HG02943 (cell line): ENCODE measurements at regions not wholly inside any gene's neighbourhood (a gene's known extent, or its start where the extent isn't known, plus 50 kb on each side); places are given as distances from the start of the nearest gene placed in this dataset.

Source experiments
- ATAC-seq: cut with Tn5 transposase; IDR thresholded peaks from one replicate; pipeline ENCODE4 v1.9.1; 2021; ENCODE audit warnings: mild to moderate bottlenecking, low read depth, moderate library complexity; ENCODE audit not compliant: unreplicated experiment

GRCh38 chr6:15023018-15023417 is 222.9 kb upstream of the JARID2 start:
- ATAC-seq: peak; percentile 23

GRCh38 chr6:15023448-15023847 is 222.4 kb upstream of the JARID2 start:
- ATAC-seq: peak; percentile 84

GRCh38 chr6:15025446-15025845 is 220.4 kb upstream of the JARID2 start:
- ATAC-seq: no peak

- ATAC-seq: no peak
These were observed 219.0 kb upstream of the JARID2 start for GRCh38 chr6:15026832-15027231.

GRCh38 chr6:15027472-15027871 is 218.4 kb upstream of the JARID2 start:
- no peak for ATAC-seq

- ATAC-seq: no peak
These were observed 213.9 kb upstream of the JARID2 start for GRCh38 chr6:15032015-15032414.

GRCh38 chr6:15033850-15034203 is 212.0 kb upstream of the JARID2 start:
- no peak for ATAC-seq

- no peak for ATAC-seq
These were observed 209.1 kb upstream of the JARID2 start for GRCh38 chr6:15036690-15037245.

GRCh38 chr6:15037253-15037652 is 208.6 kb upstream of the JARID2 start:
- ATAC-seq: no peak

GRCh38 chr6:15038013-15038791 is 207.7 kb upstream of the JARID2 start:
- no peak for ATAC-seq

- no peak for ATAC-seq
These were observed 206.7 kb upstream of the JARID2 start for GRCh38 chr6:15039136-15039535.

- ATAC-seq: no peak
These were observed 202.9 kb upstream of the JARID2 start for GRCh38 chr6:15042938-15043337.

GRCh38 chr6:15044146-15044882 is 201.6 kb upstream of the JARID2 start:
- no peak for ATAC-seq

GRCh38 chr6:15044948-15045347 is 200.9 kb upstream of the JARID2 start:
- no peak for ATAC-seq

- no peak for ATAC-seq
These were observed 199.1 kb upstream of the JARID2 start for GRCh38 chr6:15046751-15047150.

- ATAC-seq: no peak
These were observed 197.5 kb upstream of the JARID2 start for GRCh38 chr6:15048367-15048766.

GRCh38 chr6:15058200-15059061 is 187.4 kb upstream of the JARID2 start:
- no peak for ATAC-seq

GRCh38 chr6:15061180-15061641 is 184.7 kb upstream of the JARID2 start:
- ATAC-seq: no peak

GRCh38 chr6:15061908-15062515 is 183.9 kb upstream of the JARID2 start:
- no peak for ATAC-seq

GRCh38 chr6:15062516-15063252 is 183.2 kb upstream of the JARID2 start:
- ATAC-seq: no peak
